H9 (cell line): ENCODE measurements at regions not wholly inside any gene's neighbourhood (a gene's known extent, or its start where the extent isn't known, plus 50 kb on each side); places are given as distances from the start of the nearest gene placed in this dataset.

Source experiments
- DNase-seq: peaks from one replicate; pipeline ENCODE4 v3.0.0-alpha.2; 2017
- H2AFZ ChIP-seq: one replicate; pipeline ENCODE4 v1.6.1; 2013; ENCODE audit warnings: mild to moderate bottlenecking, low read length, control low read depth, moderate library complexity
- H2AK5ac ChIP-seq: 2 replicates; pipeline ENCODE4 v1.6.1; 2013; ENCODE audit warnings: low read length, control low read depth, mixed read lengths; ENCODE audit not compliant: insufficient read length
- H2BK120ac ChIP-seq: one replicate; pipeline ENCODE4 v1.6.1; 2013; ENCODE audit warnings: low read depth, mild to moderate bottlenecking, low read length, control low read depth, inconsistent platforms; ENCODE audit not compliant: poor library complexity, severe bottlenecking
- H2BK12ac ChIP-seq: 2 replicates; pipeline ENCODE4 v1.6.1; 2013; ENCODE audit warnings: low read length, control low read depth, mixed read lengths, low read depth; ENCODE audit not compliant: insufficient read length
- H2BK15ac ChIP-seq: 2 replicates; pipeline ENCODE4 v1.6.1; 2013; ENCODE audit warnings: low read depth, low read length, control low read depth
- H2BK20ac ChIP-seq: one replicate; pipeline ENCODE4 v1.6.1; 2013; ENCODE audit warnings: low read depth, mild to moderate bottlenecking, low read length, control low read depth, inconsistent platforms; ENCODE audit not compliant: poor library complexity, severe bottlenecking
- H2BK5ac ChIP-seq: 2 replicates; pipeline ENCODE4 v1.6.1; 2013; ENCODE audit warnings: low read length, control low read depth, mixed read lengths; ENCODE audit not compliant: insufficient read length
- H3K14ac ChIP-seq: 2 replicates; pipeline ENCODE4 v1.6.1; 2013; ENCODE audit warnings: low read length, control low read depth; ENCODE audit not compliant: insufficient read depth
- H3K18ac ChIP-seq: 2 replicates; pipeline ENCODE4 v1.6.1; 2013; ENCODE audit warnings: low read depth, mild to moderate bottlenecking, mixed read lengths, low read length, control low read depth; ENCODE audit not compliant: insufficient read length
- H3K23ac ChIP-seq: 2 replicates; pipeline ENCODE4 v1.6.1; 2013; ENCODE audit warnings: low read length, control low read depth, mixed read lengths, low read depth; ENCODE audit not compliant: insufficient read length
- H3K23me2 ChIP-seq: 2 replicates; pipeline ENCODE4 v1.6.1; 2013; ENCODE audit warnings: low read depth, mild to moderate bottlenecking, mixed read lengths, low read length, control low read depth; ENCODE audit not compliant: insufficient read length, poor library complexity, severe bottlenecking
- H3K27ac ChIP-seq: 2 replicates; pipeline ENCODE4 v1.5.1; 2013; ENCODE audit warnings: low read length, control low read depth, mixed read lengths, low read depth; ENCODE audit not compliant: insufficient read length
- H3K27me3 ChIP-seq: 2 replicates; pipeline ENCODE4 v1.6.1; 2013; ENCODE audit warnings: low read length, control low read depth, inconsistent platforms; ENCODE audit not compliant: insufficient read depth
- H3K4ac ChIP-seq: 2 replicates; pipeline ENCODE4 v1.6.1; 2013; ENCODE audit warnings: low read depth, mild to moderate bottlenecking, control low read depth, inconsistent platforms, low read length, moderate library complexity
- H3K4me1 ChIP-seq: 2 replicates; pipeline ENCODE4 v1.6.1; 2013; ENCODE audit warnings: low read length, control low read depth, inconsistent platforms; ENCODE audit not compliant: insufficient read depth
- H3K4me2 ChIP-seq: 2 replicates; pipeline ENCODE4 v1.6.1; 2013; ENCODE audit warnings: low read length, control low read depth, mixed read lengths; ENCODE audit not compliant: insufficient read length, insufficient read depth
- H3K56ac ChIP-seq: 2 replicates; pipeline ENCODE4 v1.6.1; 2013; ENCODE audit warnings: low read depth, mild to moderate bottlenecking, mixed read lengths, low read length, control low read depth; ENCODE audit not compliant: insufficient read length
- H3K79me1 ChIP-seq: 2 replicates; pipeline ENCODE4 v1.6.1; 2013; ENCODE audit warnings: low read depth, mild to moderate bottlenecking, moderate library complexity, low read length, control low read depth, inconsistent platforms; ENCODE audit not compliant: insufficient read depth, poor library complexity, severe bottlenecking
- H3K79me2 ChIP-seq: 2 replicates; pipeline ENCODE4 v1.6.1; 2013; ENCODE audit warnings: low read length, control low read depth, inconsistent platforms; ENCODE audit not compliant: insufficient read depth
- H3K9ac ChIP-seq: 2 replicates; pipeline ENCODE4 v1.6.1; 2013; ENCODE audit warnings: low read length, control low read depth, mixed read lengths; ENCODE audit not compliant: insufficient read length; ENCODE audit errors: extremely low read depth
- H3K9me3 ChIP-seq: one replicate; pipeline ENCODE4 v1.6.1; 2013; ENCODE audit warnings: low read depth, low read length, inconsistent platforms; ENCODE audit not compliant: control insufficient read depth
- H3T11ph ChIP-seq: one replicate; pipeline ENCODE4 v1.6.1; 2013; ENCODE audit warnings: mild to moderate bottlenecking, low read length, control low read depth, inconsistent platforms
- H4K20me1 ChIP-seq: one replicate; pipeline ENCODE4 v1.6.1; 2013; ENCODE audit not compliant: control insufficient read depth, insufficient read length, insufficient read depth
- H4K5ac ChIP-seq: 2 replicates; pipeline ENCODE4 v1.6.1; 2013; ENCODE audit warnings: low read depth, mild to moderate bottlenecking, mixed read lengths, low read length, control low read depth; ENCODE audit not compliant: insufficient read length
- H4K8ac ChIP-seq: replicated peaks from 2 replicates; pipeline ENCODE4 v1.6.1; 2013; ENCODE audit warnings: low read length, control low read depth, mixed read lengths, low read depth; ENCODE audit not compliant: insufficient read length
- H4K91ac ChIP-seq: 2 replicates; pipeline ENCODE4 v1.6.1; 2013; ENCODE audit warnings: low read depth, mild to moderate bottlenecking, moderate library complexity, mixed read lengths, low read length, control low read depth; ENCODE audit not compliant: insufficient read length
- H3K27ac Mint-ChIP-seq, 3 experiments: 2 replicates in 2 of 3; 3 replicates in 1 of 3; pipeline ENCODE4 v1.8.0; 2020 to 2021; ENCODE audit warnings: mixed read lengths in 3 of 3, mild to moderate bottlenecking in 1 of 3, moderate library complexity in 1 of 3
- H3K27me3 Mint-ChIP-seq: 2 replicates; pipeline ENCODE4 v1.8.0; 2021; ENCODE audit warnings: low read depth, mild to moderate bottlenecking, moderate library complexity, mixed read lengths
- H3K36me3 Mint-ChIP-seq, 3 experiments: 2 replicates in 2 of 3; 3 replicates in 1 of 3; pipeline ENCODE4 v1.8.0; 2020 to 2021; ENCODE audit warnings: low read depth in 3 of 3, mixed read lengths in 3 of 3; ENCODE audit not compliant: insufficient read depth in 1 of 3
- H3K4me1 Mint-ChIP-seq, 2 experiments: 2 replicates each; pipeline ENCODE4 v1.8.0; 2020; ENCODE audit warnings: mixed read lengths in 2 of 2
- H3K4me3 Mint-ChIP-seq, 2 experiments: 2 replicates in 1 of 2; 3 replicates in 1 of 2; pipeline ENCODE4 v1.8.0; 2020 to 2021; ENCODE audit warnings: mild to moderate bottlenecking in 2 of 2, mixed read lengths in 2 of 2, moderate library complexity in 1 of 2
- H3K9me3 Mint-ChIP-seq, 2 experiments: 2 replicates in 1 of 2; 3 replicates in 1 of 2; pipeline ENCODE4 v1.8.0; 2020; ENCODE audit warnings: mild to moderate bottlenecking in 2 of 2, mixed read lengths in 2 of 2, moderate library complexity in 1 of 2
- CTCF ChIP-seq: fragments of 200-600 bp; sonication (generic); conservative IDR thresholded peaks from 3 replicates; pipeline ENCODE4 v1.8.0; 2021; ENCODE audit warnings: antibody characterized with exemption, mild to moderate bottlenecking
- WGBS: extraction: QIAGEN DNeasy Blood & Tissue Kit; methylation state at CpG from one replicate; pipeline ENCODE4 v1.1.7; 2013; ENCODE audit warnings: missing lambda C conversion rate, low lambda C conversion rate, mixed read lengths; ENCODE audit not compliant: insufficient read length; ENCODE audit errors: extremely low coverage; 5-methylcytosine and 5-hydroxymethylcytosine counted together

GRCh38 chr1:208314431-208314830, 70.2 kb upstream of the PLXNA2 start:
- no peak overlapping the region for H3K27ac ChIP-seq
- no peak overlapping the region for H3K4me3 Mint-ChIP-seq
- peaks cover 5% of the 10 kb centered on the region for H3K27me3 Mint-ChIP-seq
- H3K4me2 ChIP-seq, result no peak overlapping the region
- no peak overlapping the region for H2BK20ac ChIP-seq
- no peak overlapping the region for H2BK5ac ChIP-seq
- H4K91ac ChIP-seq, result no peak overlapping the region
- H3K79me1 ChIP-seq, result no peaks in the 10 kb centered on the region
- H2AK5ac ChIP-seq, result no peak overlapping the region
- H2BK120ac ChIP-seq, result no peak overlapping the region
- H3K9me3 ChIP-seq, result no peaks in the 10 kb centered on the region
- WGBS, result no CpG with 5 or more reads among the region's 2 CpGs
- H4K8ac ChIP-seq, result no peak overlapping the region
- H2BK12ac ChIP-seq, result no peak overlapping the region
- H4K20me1 ChIP-seq, result no peaks in the 10 kb centered on the region
- H3K4me1 ChIP-seq, result no peaks in the 10 kb centered on the region
- no peaks in the 10 kb centered on the region for H3K27me3 ChIP-seq
- no peak overlapping the region for H3K14ac ChIP-seq
- H4K5ac ChIP-seq, result no peak overlapping the region
- H3K18ac ChIP-seq, result no peak overlapping the region
- no peak overlapping the region for H3T11ph ChIP-seq
- H2AFZ ChIP-seq, result no peak overlapping the region
- no peak overlapping the region for H3K23ac ChIP-seq
- no peaks in the 10 kb centered on the region; a peak in 1 of 5 replicates for H3K9me3 Mint-ChIP-seq
- H3K9ac ChIP-seq, result no peak overlapping the region
- no peaks in the 10 kb centered on the region for H3K36me3 Mint-ChIP-seq
- H3K4ac ChIP-seq, result no peak overlapping the region
- H3K4me1 Mint-ChIP-seq, result peaks cover 0 to 4% of the 10 kb centered on the region in 2 experiments; a peak in 1 of 4 replicates
- no peaks in the 10 kb centered on the region for H3K23me2 ChIP-seq
- no peak for TF ChIP-seq CTCF
- no peak overlapping the region for H2BK15ac ChIP-seq
- no peak for DNase-seq
- no peaks in the 10 kb centered on the region for H3K79me2 ChIP-seq
- no peak overlapping the region for H3K56ac ChIP-seq
- H3K27ac Mint-ChIP-seq, result no peak overlapping the region
